ENCODE measurements at regions not wholly inside any gene's neighbourhood (a gene's known extent, or its start where the extent isn't known, plus 50 kb on each side); places are given as distances from the start of the nearest gene placed in this dataset.

GRCh38 chr6:150651808-150652470, 52.3 kb downstream of the PLEKHG1 start:
- ATAC-seq (no peak), DNase-seq (no peak)

GRCh38 chr6:150652848-150653613, 53.3 kb downstream of the PLEKHG1 start:
- DNase-seq (no peak), ATAC-seq (no peak)

- ATAC-seq (no peak), DNase-seq (no peak)
Observed at GRCh38 chr6:150654608-150655007, 54.9 kb downstream of the PLEKHG1 start.

GRCh38 chr6:150656156-150656555, 56.5 kb downstream of the PLEKHG1 start:
- ATAC-seq (no peak), DNase-seq (no peak)

- no peak for ATAC-seq
- DNase-seq, result no peak
Observed at GRCh38 chr6:150658421-150658820, 58.7 kb downstream of the PLEKHG1 start.

GRCh38 chr6:150659046-150659763, 59.5 kb downstream of the PLEKHG1 start:
- ATAC-seq (no peak), DNase-seq (no peak)

- ATAC-seq, result no peak
- DNase-seq, result no peak
Observed at GRCh38 chr6:150661216-150662007, 61.7 kb downstream of the PLEKHG1 start.

- ATAC-seq (no peak), DNase-seq (no peak)
Observed at GRCh38 chr6:150662814-150663213, 63.1 kb downstream of the PLEKHG1 start.

GRCh38 chr6:150664091-150664490, 64.4 kb downstream of the PLEKHG1 start:
- DNase-seq (no peak), ATAC-seq (no peak)

- no peak for ATAC-seq
- DNase-seq, result no peak
Observed at GRCh38 chr6:150666071-150666470, 66.4 kb downstream of the PLEKHG1 start.

GRCh38 chr6:150667359-150667758, 67.7 kb downstream of the PLEKHG1 start:
- ATAC-seq (no peak), DNase-seq (no peak)

- no peak for ATAC-seq
- no peak for DNase-seq
Observed at GRCh38 chr6:150667977-150668716, 68.5 kb downstream of the PLEKHG1 start.

- DNase-seq (no peak), ATAC-seq (no peak)
Observed at GRCh38 chr6:150668900-150669302, 69.2 kb downstream of the PLEKHG1 start.

- DNase-seq, result no peak
- ATAC-seq, result no peak
Observed at GRCh38 chr6:150670311-150670710, 70.6 kb downstream of the PLEKHG1 start.

- no peak for DNase-seq
- no peak for ATAC-seq
Observed at GRCh38 chr6:150672800-150673199, 73.1 kb downstream of the PLEKHG1 start.

- ATAC-seq, result no peak
Observed at GRCh38 chr6:150673720-150674346, 74.1 kb downstream of the PLEKHG1 start.

GRCh38 chr6:150676344-150676743, 76.7 kb downstream of the PLEKHG1 start:
- no peak for DNase-seq
- no peak for ATAC-seq

More at GRCh38 chr6:150673720-150674346, 74.1 kb downstream of the PLEKHG1 start:
- DNase-seq, result no peak

GRCh38 chr6:150676772-150677171, 77.1 kb downstream of the PLEKHG1 start:
- ATAC-seq (no peak), DNase-seq (no peak)

- no peak for ATAC-seq
- DNase-seq, result no peak
Observed at GRCh38 chr6:150680510-150680909, 80.8 kb downstream of the PLEKHG1 start.

- DNase-seq (no peak), ATAC-seq (no peak)
Observed at GRCh38 chr6:150681578-150682395, 82.1 kb downstream of the PLEKHG1 start.
